ENCODE measurements at regions not wholly inside any gene's neighbourhood (a gene's known extent, or its start where the extent isn't known, plus 50 kb on each side); places are given as distances from the start of the nearest gene placed in this dataset.

GRCh38 chr4:33881176-33881575 lies 2363.1 kb downstream of the ARAP2 start:
- TF ChIP-seq POLR2A (IDR thresholded peaks at IDR 0.05; ENCODE audit: low read length) = no peak
- TF ChIP-seq GATA1 (IDR thresholded peaks at IDR 0.05; ENCODE audit: low read depth, low read length) = no peak
